ENCODE measurements at regions not wholly inside any gene's neighbourhood (a gene's known extent, or its start where the extent isn't known, plus 50 kb on each side); places are given as distances from the start of the nearest gene placed in this dataset.

DNA sequence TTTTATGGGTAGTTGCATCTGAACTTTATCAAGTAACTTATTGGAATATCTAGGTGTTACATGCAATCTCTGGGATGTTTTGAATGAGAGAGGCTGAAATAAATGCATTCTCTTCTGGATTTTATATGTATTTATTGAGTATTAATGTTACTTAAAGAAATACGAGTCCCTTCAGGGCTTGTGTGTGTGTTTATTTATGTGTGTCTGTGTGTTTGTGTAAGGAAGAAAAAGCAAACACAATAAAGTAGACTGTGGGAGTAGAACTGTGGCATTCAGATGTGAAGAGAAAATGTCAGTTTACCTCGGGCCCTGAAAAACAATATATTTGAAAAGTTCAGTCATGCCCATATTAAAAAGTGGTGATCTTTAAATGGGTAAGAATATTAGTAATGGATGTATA, 250.5 kb downstream of the RPL10L start:
- 65 to 80% methylated on average over 2 of the region's 2 CpGs for WGBS, 2 donors
- no peak for DNase-seq (ENCODE audit: low spot score in 2 of 2)
- Histone ChIP-seq H3K9me3 (no peaks in the 10 kb centered on the region), H3K27me3 (no peaks in the 10 kb centered on the region), H3K4me3 (no peak overlapping the region), H3K4me1 (peaks cover 0 to 7% (median 0%) of the 10 kb centered on the region in 4 donors), H3K36me3 (no peaks in the 10 kb centered on the region), H3K27ac (no peak overlapping the region)
- TF ChIP-seq CTCF (IDR thresholded peaks at IDR 0.05), result no peak
- no peak for TF ChIP-seq EP300 (IDR thresholded peaks at IDR 0.05)
- no peak for TF ChIP-seq POLR2A (IDR thresholded peaks at IDR 0.05)

- no peak overlapping the region for H3K27ac ChIP-seq
- H3K4me1 ChIP-seq, result no peaks in the 10 kb centered on the region
- DNase-seq (ENCODE audit: low spot score in 2 of 2), result no peak
- no peak overlapping the region for H3K4me3 ChIP-seq
- 86% methylated on average over 5 of the region's 5 CpGs for WGBS, 2 donors
- H3K36me3 ChIP-seq, result no peaks in the 10 kb centered on the region
- TF ChIP-seq CTCF (IDR thresholded peaks at IDR 0.05) (no peak), EP300 (IDR thresholded peaks at IDR 0.05) (no peak), POLR2A (IDR thresholded peaks at IDR 0.05) (no peak)
- H3K9me3 ChIP-seq, result no peaks in the 10 kb centered on the region
- no peaks in the 10 kb centered on the region for H3K27me3 ChIP-seq
Measured at GRCh38 chr14:46399049-46399448, 252.5 kb downstream of the RPL10L start.

DNA sequence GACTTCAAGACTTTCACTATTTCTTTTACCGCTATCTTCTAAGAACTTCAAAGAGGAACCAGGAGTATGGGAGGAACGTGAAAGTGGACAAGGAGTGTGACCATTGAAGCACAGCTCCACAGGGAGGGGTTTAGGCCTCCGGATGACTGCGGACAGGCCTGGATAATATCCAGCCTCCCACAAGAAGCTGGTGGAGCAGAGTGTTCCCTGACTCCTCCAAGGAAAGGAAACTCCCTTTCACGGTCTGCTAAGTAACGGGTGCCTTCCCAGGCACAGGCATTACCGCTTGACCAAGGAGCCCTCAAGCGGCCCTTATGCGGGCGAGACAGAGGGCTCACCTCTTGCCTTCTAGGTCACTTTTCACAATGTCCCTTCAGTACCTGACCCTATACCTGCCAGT, 267.0 kb downstream of the RPL10L start:
- no peak overlapping the region for H3K4me3 ChIP-seq
- H3K4me1 ChIP-seq, result no peaks in the 10 kb centered on the region
- peaks cover 0 to 7% (median 0%) of the 10 kb centered on the region in 4 donors for H3K9me3 ChIP-seq
- TF ChIP-seq EP300 (IDR thresholded peaks at IDR 0.05) (no peak), CTCF (IDR thresholded peaks at IDR 0.05) (no peak), POLR2A (IDR thresholded peaks at IDR 0.05) (no peak)
- 92 to 97% methylated on average over 10 of the region's 10 CpGs for WGBS, 2 donors
- H3K27ac ChIP-seq, result no peak overlapping the region
- no peaks in the 10 kb centered on the region for H3K36me3 ChIP-seq
- DNase-seq (ENCODE audit: low spot score in 2 of 2), result no peak
- no peaks in the 10 kb centered on the region for H3K27me3 ChIP-seq

DNA sequence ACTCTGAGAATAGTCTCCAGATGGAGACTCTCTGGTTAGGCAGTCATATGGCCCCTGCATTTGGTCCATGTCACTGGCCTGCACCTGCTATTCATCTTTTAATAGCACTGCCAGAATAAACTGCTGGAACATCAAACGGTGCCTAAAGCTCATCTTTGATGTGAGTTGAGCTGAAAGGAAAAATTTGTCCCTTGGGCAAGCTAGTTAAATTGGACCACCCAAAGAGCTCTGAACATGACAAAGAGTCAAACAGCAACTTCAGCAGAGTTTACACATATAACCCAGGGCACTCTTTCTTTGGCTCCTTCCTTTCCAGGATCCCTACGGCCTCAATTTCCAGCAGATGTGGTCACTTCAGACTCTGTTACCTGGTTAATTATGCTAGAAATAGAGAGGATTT, 269.9 kb downstream of the RPL10L start:
- H3K27ac ChIP-seq, result no peak overlapping the region
- TF ChIP-seq CTCF (IDR thresholded peaks at IDR 0.05), result no peak
- no peak for TF ChIP-seq POLR2A (IDR thresholded peaks at IDR 0.05)
- no peak for TF ChIP-seq EP300 (IDR thresholded peaks at IDR 0.05)
- WGBS, 2 donors, result 31% methylated on average over 2 of the region's 2 CpGs
- no peaks in the 10 kb centered on the region for H3K9me3 ChIP-seq
- H3K27me3 ChIP-seq, result no peaks in the 10 kb centered on the region
- DNase-seq (ENCODE audit: low spot score in 2 of 2), result no peak
- no peak overlapping the region for H3K4me3 ChIP-seq
- H3K4me1 ChIP-seq, result no peaks in the 10 kb centered on the region
- H3K36me3 ChIP-seq, result no peaks in the 10 kb centered on the region

GRCh38 chr14:46378248-46378647, 273.3 kb downstream of the RPL10L start:
- H3K9me3 ChIP-seq, result no peaks in the 10 kb centered on the region
- no peak for DNase-seq (ENCODE audit: low spot score in 2 of 2)
- H3K4me3 ChIP-seq, result no peak overlapping the region
- WGBS, 2 donors, result 94 to 96% methylated on average over 5 of the region's 5 CpGs
- H3K4me1 ChIP-seq, result no peaks in the 10 kb centered on the region
- H3K27ac ChIP-seq, result no peak overlapping the region
- TF ChIP-seq EP300 (IDR thresholded peaks at IDR 0.05), result no peak
- no peak for TF ChIP-seq POLR2A (IDR thresholded peaks at IDR 0.05)
- TF ChIP-seq CTCF (IDR thresholded peaks at IDR 0.05), result no peak
- no peaks in the 10 kb centered on the region for H3K27me3 ChIP-seq
- H3K36me3 ChIP-seq, result no peaks in the 10 kb centered on the region
